GM13976 (cell line): ENCODE measurements at regions not wholly inside any gene's neighbourhood (a gene's known extent, or its start where the extent isn't known, plus 50 kb on each side); places are given as distances from the start of the nearest gene placed in this dataset.

ENCODE experiments used
- DNase-seq: peaks from one replicate; pipeline ENCODE4 v3.0.0; 2012; ENCODE audit warnings: low spot score
- in situ Hi-C: fragments of 300-500 bp; cut with MboI; formaldehyde crosslinking; loops from one replicate; pipeline ENCODE4 v1.12.0; 2022; ENCODE audit warnings: low sequenced_read_pairs, mixed read lengths, inconsistent platforms; ENCODE audit not compliant: unreplicated experiment
- TF ChIP-seq, protein P1 (sequence below): IDR thresholded peaks from 2 replicates; pipeline ENCODE4 v1.5.1; 2012; ENCODE audit warnings: borderline replicate concordance, mild to moderate bottlenecking; ENCODE audit not compliant: insufficient read depth; ENCODE audit errors: extremely low read depth, missing control alignments, control extremely low read depth

DNA sequence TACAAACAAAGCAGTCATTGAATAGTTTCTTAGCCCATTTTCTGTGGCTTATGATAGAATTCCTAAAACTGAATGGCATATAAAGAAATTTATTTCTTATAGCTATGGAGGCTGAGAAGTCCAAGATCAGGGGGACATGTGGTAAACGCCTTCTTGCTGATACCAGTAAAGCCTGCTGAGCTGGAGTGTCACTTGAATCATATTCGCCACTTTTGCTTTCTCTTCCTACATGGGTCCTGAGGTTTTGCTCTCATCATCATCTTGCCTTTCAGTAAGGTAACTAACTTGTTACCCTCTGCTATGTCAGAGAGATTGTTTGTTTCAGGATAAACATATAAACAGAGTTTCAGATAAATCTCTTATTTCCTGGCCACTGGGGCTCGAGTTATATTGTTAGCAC, 203.3 kb upstream of the DMRT1 start:
- no peak for DNase-seq
- in situ Hi-C loops: no loop called here

GRCh38 chr9:642014-642413, 199.5 kb upstream of the DMRT1 start:
- TF ChIP-seq, protein P1, sequence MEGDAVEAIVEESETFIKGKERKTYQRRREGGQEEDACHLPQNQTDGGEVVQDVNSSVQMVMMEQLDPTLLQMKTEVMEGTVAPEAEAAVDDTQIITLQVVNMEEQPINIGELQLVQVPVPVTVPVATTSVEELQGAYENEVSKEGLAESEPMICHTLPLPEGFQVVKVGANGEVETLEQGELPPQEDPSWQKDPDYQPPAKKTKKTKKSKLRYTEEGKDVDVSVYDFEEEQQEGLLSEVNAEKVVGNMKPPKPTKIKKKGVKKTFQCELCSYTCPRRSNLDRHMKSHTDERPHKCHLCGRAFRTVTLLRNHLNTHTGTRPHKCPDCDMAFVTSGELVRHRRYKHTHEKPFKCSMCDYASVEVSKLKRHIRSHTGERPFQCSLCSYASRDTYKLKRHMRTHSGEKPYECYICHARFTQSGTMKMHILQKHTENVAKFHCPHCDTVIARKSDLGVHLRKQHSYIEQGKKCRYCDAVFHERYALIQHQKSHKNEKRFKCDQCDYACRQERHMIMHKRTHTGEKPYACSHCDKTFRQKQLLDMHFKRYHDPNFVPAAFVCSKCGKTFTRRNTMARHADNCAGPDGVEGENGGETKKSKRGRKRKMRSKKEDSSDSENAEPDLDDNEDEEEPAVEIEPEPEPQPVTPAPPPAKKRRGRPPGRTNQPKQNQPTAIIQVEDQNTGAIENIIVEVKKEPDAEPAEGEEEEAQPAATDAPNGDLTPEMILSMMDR: no peak
- no peak for DNase-seq

More for the DNA sequence above, 203.3 kb upstream of the DMRT1 start:
- TF ChIP-seq, protein P1: no peak

DNA sequence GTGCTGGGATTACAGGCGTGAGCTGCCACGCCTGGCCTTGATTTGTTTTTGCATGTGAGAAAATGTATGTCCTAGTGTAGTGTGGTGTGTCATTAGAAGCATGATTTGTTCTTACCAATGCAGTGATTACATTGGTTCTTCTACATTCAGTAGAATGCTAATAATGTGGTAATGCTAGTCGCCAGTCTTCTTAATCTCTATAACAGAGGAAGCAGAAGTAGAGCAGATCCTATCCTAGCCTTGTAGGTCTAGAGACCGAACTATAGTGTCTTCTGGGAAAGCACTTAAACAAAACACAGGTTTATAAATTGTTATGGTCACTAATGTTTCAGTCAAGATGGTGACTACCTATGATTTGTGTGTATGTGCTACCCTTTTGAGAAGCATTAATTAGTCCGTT, 197.5 kb upstream of the DMRT1 start:
- DNase-seq: no peak
- in situ Hi-C loops: no loop called here
- TF ChIP-seq, protein P1: no peak

More at GRCh38 chr9:642014-642413, 199.5 kb upstream of the DMRT1 start:
- in situ Hi-C loops: no loop called here

- TF ChIP-seq, protein P1: no peak
- no peak for DNase-seq
- in situ Hi-C loops: no loop called here
Measured at GRCh38 chr9:647522-647921, 194.0 kb upstream of the DMRT1 start.

GRCh38 chr9:649128-650074, 192.1 kb upstream of the DMRT1 start:
- in situ Hi-C loops: no loop called here
- TF ChIP-seq, protein P1: no peak

GRCh38 chr9:650362-650761, 191.1 kb upstream of the DMRT1 start:
- in situ Hi-C loops: no loop called here
- no peak for DNase-seq
- TF ChIP-seq, protein P1: no peak

More at GRCh38 chr9:649128-650074, 192.1 kb upstream of the DMRT1 start:
- no peak for DNase-seq

DNA sequence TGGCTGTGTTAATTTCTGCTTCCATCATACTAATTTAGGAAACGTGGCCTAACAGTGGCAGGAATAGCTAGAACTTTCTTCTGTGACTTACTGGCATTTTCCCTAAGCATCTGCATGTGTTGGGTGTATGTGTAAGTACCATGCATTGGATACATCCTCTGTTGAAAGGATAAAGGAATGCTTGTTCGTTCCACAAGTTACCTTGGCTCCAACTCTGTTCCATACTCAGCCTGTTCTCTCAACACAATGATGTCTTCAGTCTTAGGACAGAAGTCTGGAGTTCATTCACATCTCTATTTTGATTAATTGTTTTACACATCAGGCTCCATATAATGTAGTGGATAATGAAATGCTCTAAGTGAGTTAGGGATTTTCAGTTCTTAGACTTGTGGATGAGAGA, 190.1 kb upstream of the DMRT1 start:
- TF ChIP-seq, protein P1: no peak
- no peak for DNase-seq
- in situ Hi-C loops: no loop called here
